ENCODE measurements at regions not wholly inside any gene's neighbourhood (a gene's known extent, or its start where the extent isn't known, plus 50 kb on each side); places are given as distances from the start of the nearest gene placed in this dataset.
"Not testable (repeated sequence)": the region's sequence is repeated elsewhere in the genome, so short reads cannot be mapped to it uniquely, and the experiment has no call there.

DNA sequence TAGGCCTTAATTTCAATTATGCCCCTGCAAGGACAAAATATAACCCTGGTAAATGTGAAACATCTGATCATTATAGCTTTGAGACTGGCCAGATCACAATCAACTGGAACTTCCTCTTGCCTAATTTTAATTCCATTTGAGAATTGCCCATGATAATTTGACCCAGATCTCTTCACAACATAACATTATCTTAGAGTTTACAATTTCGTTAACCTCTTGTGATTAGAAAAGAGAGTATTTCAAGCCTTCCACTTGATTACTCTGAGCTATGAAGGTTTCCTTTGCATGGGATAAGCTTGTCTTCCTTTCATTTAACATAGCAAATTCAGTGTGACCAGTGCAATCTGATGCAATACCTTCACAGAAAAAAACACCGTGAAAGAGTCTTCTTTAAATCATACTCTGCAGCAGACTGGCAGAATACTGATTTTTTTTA, 143.6 kb downstream of the DUSP6 start:
- no peak for DNase-seq (ENCODE audit: low read depth)

GRCh38 chr12:89206390-89206789, 145.9 kb downstream of the DUSP6 start:
- DNase-seq (ENCODE audit: low read depth) = no peak
- in situ Hi-C loops (cut with HindIII; ENCODE audit: low pct_unique_long_range_greater_than_20kb, low sequenced_read_pairs) = no loop called here

More for the DNA sequence above, 143.6 kb downstream of the DUSP6 start:
- in situ Hi-C loops (cut with HindIII; ENCODE audit: low pct_unique_long_range_greater_than_20kb, low sequenced_read_pairs) = no loop called here

GRCh38 chr12:89205517-89205916, 146.8 kb downstream of the DUSP6 start:
- in situ Hi-C loops (cut with HindIII; ENCODE audit: low pct_unique_long_range_greater_than_20kb, low sequenced_read_pairs) = no loop called here
- no peak for DNase-seq (ENCODE audit: low read depth)

GRCh38 chr12:89203144-89203543, 149.2 kb downstream of the DUSP6 start:
- in situ Hi-C loops (cut with HindIII; ENCODE audit: low pct_unique_long_range_greater_than_20kb, low sequenced_read_pairs) = no loop called here

GRCh38 chr12:89200217-89200616, 152.1 kb downstream of the DUSP6 start:
- in situ Hi-C loops (cut with HindIII; ENCODE audit: low pct_unique_long_range_greater_than_20kb, low sequenced_read_pairs) = no loop called here
- no peak for DNase-seq (ENCODE audit: low read depth)

More at GRCh38 chr12:89203144-89203543, 149.2 kb downstream of the DUSP6 start:
- DNase-seq (ENCODE audit: low read depth) = no peak

DNA sequence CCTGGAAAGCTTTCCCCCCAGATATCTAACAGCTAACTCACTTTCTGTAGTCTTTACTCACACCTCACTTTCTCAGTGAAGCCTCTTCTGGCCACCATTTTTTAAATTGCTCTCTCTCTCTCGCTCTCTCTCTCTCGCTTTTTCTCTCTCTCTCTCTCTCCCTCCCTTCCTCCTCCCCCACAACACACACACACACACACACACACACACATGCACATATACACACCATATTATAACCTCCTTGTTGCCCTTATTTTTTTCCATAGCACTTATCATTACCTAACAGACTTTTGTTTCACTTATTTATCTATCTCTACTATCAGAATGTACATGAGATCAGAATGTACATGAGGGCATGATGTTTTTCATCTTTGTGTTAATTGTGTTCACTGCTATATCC, 156.8 kb downstream of the DUSP6 start:
- in situ Hi-C loops (cut with HindIII; ENCODE audit: low pct_unique_long_range_greater_than_20kb, low sequenced_read_pairs) = no loop called here
- DNase-seq (ENCODE audit: low read depth) = no peak

GRCh38 chr12:89194683-89195082, 157.6 kb downstream of the DUSP6 start:
- DNase-seq (ENCODE audit: low read depth) = no peak
- in situ Hi-C loops (cut with HindIII; ENCODE audit: low pct_unique_long_range_greater_than_20kb, low sequenced_read_pairs) = no loop called here

DNA sequence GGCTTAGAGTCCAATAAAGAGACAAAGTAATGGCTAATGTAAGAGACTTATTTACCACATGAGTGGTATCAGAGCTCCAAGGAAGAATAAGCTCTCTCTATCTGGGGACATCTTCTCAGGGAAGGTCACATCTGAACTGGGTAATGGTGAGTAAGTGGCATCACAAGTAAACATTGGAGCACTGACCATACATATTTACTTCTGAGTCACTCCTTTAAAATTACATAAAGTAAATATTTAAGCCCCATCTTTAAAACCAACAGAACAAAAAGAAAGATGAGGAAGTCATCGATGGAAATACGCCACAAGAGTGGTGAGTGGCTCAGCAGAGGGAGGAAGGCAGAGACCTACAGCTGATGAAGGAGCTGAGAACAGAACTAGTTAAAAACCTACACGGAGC, 159.9 kb downstream of the DUSP6 start:
- DNase-seq (ENCODE audit: low read depth) = no peak
- in situ Hi-C loops (cut with HindIII; ENCODE audit: low pct_unique_long_range_greater_than_20kb, low sequenced_read_pairs) = no loop called here

- in situ Hi-C loops (cut with HindIII; ENCODE audit: low pct_unique_long_range_greater_than_20kb, low sequenced_read_pairs); DNase-seq (ENCODE audit: low read depth): not testable (repeated sequence)
Measured at GRCh38 chr12:89191597-89191996, 160.7 kb downstream of the DUSP6 start.

- in situ Hi-C loops (cut with HindIII; ENCODE audit: low pct_unique_long_range_greater_than_20kb, low sequenced_read_pairs) = no loop called here
- no peak for DNase-seq (ENCODE audit: low read depth)
Measured at GRCh38 chr12:89189448-89189847, 162.9 kb downstream of the DUSP6 start.

DNA sequence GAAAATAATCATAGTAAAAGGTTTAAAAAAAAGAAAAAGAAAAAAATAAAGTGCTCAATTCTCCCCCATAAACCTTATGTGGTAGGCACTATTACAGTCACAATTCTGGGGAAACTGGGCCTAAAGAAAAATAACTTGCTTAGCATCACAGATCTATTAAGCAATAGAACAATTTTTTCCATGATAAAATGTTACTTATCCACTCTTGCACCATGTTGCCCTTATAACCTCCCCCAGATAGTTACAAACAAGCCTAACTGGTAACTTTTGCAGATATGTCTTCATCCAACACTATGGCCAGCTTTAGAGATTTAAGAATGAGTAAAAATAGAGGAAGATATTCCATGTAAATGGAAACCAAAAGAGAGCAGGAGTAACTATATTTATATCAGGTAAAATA, 164.8 kb downstream of the DUSP6 start:
- in situ Hi-C loops (cut with HindIII; ENCODE audit: low pct_unique_long_range_greater_than_20kb, low sequenced_read_pairs) = no loop called here
- DNase-seq (ENCODE audit: low read depth) = no peak

GRCh38 chr12:89185889-89186288, 166.4 kb downstream of the DUSP6 start:
- no peak for DNase-seq (ENCODE audit: low read depth)
- in situ Hi-C loops (cut with HindIII; ENCODE audit: low pct_unique_long_range_greater_than_20kb, low sequenced_read_pairs) = no loop called here

DNA sequence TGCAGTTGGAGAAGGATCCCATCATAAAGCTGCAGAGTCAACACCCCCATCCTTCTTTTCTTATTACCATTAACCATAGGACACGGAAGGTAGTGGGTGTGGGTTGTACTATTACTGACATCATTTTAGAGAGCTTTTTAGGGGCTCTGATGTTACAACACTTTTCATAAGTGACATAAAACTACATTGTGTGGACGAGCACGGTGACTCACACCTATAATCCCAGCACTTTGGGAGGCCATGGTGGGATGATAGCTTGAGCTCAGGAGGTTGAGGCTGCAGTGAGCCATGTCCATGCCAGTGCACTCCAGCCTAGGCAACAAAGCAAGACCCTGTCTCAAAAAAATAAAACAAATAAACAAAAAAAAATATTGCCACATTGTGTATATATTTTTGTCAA, 167.1 kb downstream of the DUSP6 start:
- DNase-seq (ENCODE audit: low read depth) = no peak
- in situ Hi-C loops (cut with HindIII; ENCODE audit: low pct_unique_long_range_greater_than_20kb, low sequenced_read_pairs) = no loop called here

GRCh38 chr12:89183985-89184435, 168.3 kb downstream of the DUSP6 start:
- no peak for DNase-seq (ENCODE audit: low read depth)
- in situ Hi-C loops (cut with HindIII; ENCODE audit: low pct_unique_long_range_greater_than_20kb, low sequenced_read_pairs) = no loop called here

GRCh38 chr12:89181271-89181920, 170.9 kb downstream of the DUSP6 start:
- in situ Hi-C loops (cut with HindIII; ENCODE audit: low pct_unique_long_range_greater_than_20kb, low sequenced_read_pairs) = no loop called here
- DNase-seq (ENCODE audit: low read depth) = no peak

- in situ Hi-C loops (cut with HindIII; ENCODE audit: low pct_unique_long_range_greater_than_20kb, low sequenced_read_pairs) = no loop called here
- DNase-seq (ENCODE audit: low read depth) = no peak
Measured at GRCh38 chr12:89180496-89180895, 171.8 kb downstream of the DUSP6 start.

- in situ Hi-C loops (cut with HindIII; ENCODE audit: low pct_unique_long_range_greater_than_20kb, low sequenced_read_pairs) = no loop called here
- no peak for DNase-seq (ENCODE audit: low read depth)
Measured at GRCh38 chr12:89179983-89180382, 172.3 kb downstream of the DUSP6 start.

- DNase-seq (ENCODE audit: low read depth) = no peak
- in situ Hi-C loops (cut with HindIII; ENCODE audit: low pct_unique_long_range_greater_than_20kb, low sequenced_read_pairs) = no loop called here
Measured at GRCh38 chr12:89179245-89179644, 173.1 kb downstream of the DUSP6 start.

DNA sequence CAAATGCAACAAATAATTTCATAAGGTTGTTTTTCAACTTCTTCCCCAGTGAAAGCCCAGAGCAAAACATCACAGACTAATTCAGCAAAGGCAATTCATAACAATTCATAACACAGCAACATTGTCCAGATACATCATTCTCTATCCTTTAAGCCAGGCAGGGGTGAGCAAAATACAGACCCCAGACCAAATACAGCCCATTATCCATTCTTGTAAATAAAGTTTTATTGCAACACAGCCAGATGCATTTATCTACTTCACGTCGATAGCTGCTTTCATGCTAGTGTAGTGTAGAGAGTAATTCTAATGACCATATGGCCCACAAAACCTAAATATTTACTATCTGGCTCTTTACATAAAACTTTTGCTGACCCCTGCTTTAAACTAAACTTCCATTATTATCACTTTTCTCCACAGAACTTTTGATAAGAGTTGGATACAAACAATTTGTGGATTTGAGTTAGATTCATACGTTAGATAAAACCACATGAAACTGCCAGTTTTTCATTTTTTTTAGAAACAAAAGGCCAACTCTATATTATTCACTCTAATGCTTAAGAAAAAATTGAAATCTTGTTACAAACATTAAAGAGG, 174.4 kb downstream of the DUSP6 start:
- in situ Hi-C loops (cut with HindIII; ENCODE audit: low pct_unique_long_range_greater_than_20kb, low sequenced_read_pairs) = no loop called here
- DNase-seq (ENCODE audit: low read depth) = no peak

GRCh38 chr12:89176676-89177075, 175.6 kb downstream of the DUSP6 start:
- no peak for DNase-seq (ENCODE audit: low read depth)
- in situ Hi-C loops (cut with HindIII; ENCODE audit: low pct_unique_long_range_greater_than_20kb, low sequenced_read_pairs) = no loop called here
